22Rv1 (cell line): ENCODE measurements at regions not wholly inside any gene's neighbourhood (a gene's known extent, or its start where the extent isn't known, plus 50 kb on each side); places are given as distances from the start of the nearest gene placed in this dataset.

Experiments used
- H3K27ac ChIP-seq: fragments of 450-650 bp; 2 replicates; pipeline ENCODE4 v1.5.1; 2017
- ZFX ChIP-seq: fragments of 450-650 bp; IDR thresholded peaks from 2 replicates; pipeline ENCODE4 v1.6.1; 2017; ENCODE audit warnings: antibody characterized with exemption, borderline replicate concordance
- TF ChIP-seq, protein P1 (sequence below): fragments of 450-650 bp; IDR thresholded peaks from 2 replicates; pipeline ENCODE4 v1.5.1; 2017; ENCODE audit warnings: mild to moderate bottlenecking

DNA sequence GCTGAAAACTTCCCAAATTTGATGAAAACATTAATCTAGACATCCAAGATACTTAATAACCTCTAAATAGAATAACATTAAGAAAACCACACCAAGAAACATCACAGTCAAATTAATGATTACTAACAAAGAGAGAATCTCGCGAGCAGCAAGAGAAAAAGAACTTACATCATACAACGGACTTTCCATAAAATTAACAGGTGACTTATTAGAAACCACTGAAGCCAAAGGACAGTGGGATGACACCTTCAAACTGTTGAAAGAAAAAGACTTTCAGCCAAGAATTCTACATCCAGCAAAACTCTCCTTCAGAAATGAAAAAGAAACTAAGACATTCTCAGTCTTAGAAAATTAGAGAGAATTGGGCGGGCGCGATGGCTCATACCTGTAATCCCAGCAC is 232.0 kb downstream of the SNCA start:
- TF ChIP-seq, protein P1, sequence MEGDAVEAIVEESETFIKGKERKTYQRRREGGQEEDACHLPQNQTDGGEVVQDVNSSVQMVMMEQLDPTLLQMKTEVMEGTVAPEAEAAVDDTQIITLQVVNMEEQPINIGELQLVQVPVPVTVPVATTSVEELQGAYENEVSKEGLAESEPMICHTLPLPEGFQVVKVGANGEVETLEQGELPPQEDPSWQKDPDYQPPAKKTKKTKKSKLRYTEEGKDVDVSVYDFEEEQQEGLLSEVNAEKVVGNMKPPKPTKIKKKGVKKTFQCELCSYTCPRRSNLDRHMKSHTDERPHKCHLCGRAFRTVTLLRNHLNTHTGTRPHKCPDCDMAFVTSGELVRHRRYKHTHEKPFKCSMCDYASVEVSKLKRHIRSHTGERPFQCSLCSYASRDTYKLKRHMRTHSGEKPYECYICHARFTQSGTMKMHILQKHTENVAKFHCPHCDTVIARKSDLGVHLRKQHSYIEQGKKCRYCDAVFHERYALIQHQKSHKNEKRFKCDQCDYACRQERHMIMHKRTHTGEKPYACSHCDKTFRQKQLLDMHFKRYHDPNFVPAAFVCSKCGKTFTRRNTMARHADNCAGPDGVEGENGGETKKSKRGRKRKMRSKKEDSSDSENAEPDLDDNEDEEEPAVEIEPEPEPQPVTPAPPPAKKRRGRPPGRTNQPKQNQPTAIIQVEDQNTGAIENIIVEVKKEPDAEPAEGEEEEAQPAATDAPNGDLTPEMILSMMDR: no peak
- TF ChIP-seq ZFX: no peak
- no peak overlapping the region for H3K27ac ChIP-seq

DNA sequence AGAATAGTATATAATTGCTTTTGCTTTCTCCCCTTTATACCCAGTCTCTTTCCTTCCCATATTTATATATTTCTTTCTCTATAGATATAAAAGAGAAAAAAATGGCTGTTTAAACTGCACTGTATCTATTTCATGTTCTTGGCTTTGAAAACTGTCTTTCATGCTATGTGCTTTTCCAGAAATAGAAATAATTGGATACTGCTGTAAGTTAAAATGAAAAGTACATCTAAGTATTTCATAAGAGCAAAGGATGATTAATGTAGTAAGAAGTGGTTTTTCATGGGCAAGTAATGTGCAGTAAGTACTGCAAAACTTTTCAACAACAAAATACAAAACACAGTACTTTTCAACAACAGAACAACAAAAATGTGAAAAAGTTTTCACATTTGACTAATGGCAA is 237.9 kb downstream of the SNCA start:
- no peak overlapping the region for H3K27ac ChIP-seq
- no peak for TF ChIP-seq ZFX
- TF ChIP-seq, protein P1: no peak

DNA sequence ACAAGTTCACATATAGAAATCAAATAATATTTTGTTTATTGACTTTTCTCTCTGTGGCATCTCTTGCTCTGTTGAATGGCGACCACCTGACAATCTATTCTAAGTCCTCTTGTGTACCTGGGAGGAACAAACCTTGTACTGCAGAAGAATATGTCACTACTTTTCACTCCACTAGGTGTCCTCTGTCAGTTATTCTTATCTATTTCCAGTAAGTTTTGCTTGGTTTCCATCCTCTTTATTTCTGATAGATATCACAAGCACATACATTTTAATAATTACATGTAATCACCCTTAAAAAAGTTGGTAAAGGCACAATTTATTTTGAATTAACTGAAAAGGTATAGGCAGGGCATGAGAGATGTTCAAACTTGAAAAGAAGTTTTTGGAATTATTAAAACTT is 238.4 kb downstream of the SNCA start:
- H3K27ac ChIP-seq: no peak overlapping the region
- TF ChIP-seq, protein P1: peak; percentile 63
- no peak for TF ChIP-seq ZFX

DNA sequence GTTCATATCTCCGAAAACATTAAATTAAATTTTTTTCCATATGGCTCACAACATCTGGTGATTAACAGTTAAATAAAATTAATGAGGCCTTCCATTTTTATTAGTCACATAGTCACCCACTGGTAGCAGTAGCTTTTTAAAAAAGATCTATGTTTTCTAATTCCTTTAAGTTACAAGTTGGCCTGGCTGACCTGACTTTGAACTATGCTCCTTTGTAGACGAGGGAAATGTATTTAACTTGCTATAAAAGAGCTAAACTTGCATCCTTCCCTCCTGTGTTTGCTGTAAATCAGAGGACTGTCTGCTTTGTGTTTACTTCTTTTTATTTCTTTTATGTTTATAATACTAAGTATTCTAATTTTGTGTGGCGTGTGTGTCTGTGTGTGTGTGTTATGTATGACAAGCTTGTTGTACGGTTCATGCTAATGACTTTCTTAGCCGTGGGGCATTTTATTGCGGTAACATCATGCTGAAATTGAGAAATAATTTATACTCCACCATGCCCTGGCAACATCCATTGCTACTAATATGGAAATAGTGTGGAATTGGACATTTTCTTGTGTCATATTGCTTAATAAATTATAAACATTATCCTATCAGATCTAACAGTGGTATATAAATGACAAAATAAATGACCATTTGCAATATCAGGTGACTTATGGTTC is 241.7 kb downstream of the SNCA start:
- no peak overlapping the region for H3K27ac ChIP-seq
- TF ChIP-seq, protein P1: no peak
- no peak for TF ChIP-seq ZFX

DNA sequence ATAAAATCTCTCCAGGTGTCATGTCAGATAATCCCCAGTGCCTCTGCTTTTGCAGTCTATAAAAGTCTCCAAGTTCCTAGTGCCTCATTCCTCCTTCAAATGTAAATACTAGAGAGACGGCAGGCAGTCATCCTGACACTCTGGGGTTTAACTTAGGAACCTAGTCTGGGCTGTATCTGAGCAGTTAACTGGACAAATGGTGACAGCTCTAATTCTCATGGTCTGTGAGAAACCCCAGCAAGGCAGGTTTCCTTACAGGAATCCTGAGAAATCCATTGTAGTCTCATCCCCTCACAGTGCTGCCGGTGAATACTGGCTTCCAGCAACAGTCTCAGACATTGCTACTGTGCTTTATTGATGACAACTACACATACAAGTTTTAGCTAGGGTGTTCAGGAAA is 246.8 kb downstream of the SNCA start:
- no peak overlapping the region for H3K27ac ChIP-seq
- TF ChIP-seq, protein P1: no peak
- no peak for TF ChIP-seq ZFX

DNA sequence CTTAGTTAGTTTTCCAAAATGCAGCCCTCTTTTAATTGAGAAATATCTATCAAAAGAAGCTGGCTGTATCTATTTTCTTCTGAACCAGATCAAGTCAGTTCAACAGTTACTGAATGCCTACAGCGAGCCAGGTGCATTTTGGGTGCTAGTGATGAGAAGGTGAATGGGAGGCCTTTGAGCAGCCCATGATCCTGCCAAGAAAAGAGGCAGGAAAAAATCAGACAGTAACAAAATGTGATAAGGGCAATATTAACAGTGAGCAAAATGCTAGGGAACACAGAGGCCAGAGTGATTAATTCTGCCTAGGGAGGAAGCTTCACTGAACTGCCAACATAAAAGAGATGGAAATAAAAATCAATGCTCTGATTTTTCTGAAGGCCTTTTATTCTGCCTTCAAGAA is 248.5 kb downstream of the SNCA start:
- H3K27ac ChIP-seq: no peak overlapping the region
- no peak for TF ChIP-seq ZFX
- TF ChIP-seq, protein P1: no peak

DNA sequence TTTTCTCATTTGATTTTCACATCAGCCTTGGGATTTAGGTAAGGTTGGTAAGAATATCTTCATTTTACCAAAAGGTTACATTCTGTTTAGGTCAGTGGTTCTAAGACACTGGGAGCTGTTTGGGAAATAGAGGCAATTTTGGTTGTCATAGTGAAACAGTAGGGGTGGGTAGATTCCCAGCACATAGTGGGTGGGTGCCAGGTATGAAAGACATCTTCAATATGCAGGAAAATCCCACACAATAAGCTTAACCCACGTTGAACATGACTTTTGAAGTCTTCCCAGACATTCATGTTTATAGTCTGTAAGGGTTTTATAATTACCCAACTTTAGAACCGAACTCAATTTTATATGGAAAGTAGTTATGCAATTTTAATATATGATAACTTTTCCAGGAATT is 249.6 kb downstream of the SNCA start:
- no peak overlapping the region for H3K27ac ChIP-seq
- TF ChIP-seq ZFX: no peak
- TF ChIP-seq, protein P1: no peak
